ENCODE measurements at regions not wholly inside any gene's neighbourhood (a gene's known extent, or its start where the extent isn't known, plus 50 kb on each side); places are given as distances from the start of the nearest gene placed in this dataset.
"Not testable (repeated sequence)": the region's sequence is repeated elsewhere in the genome, so short reads cannot be mapped to it uniquely, and the experiment has no call there.

- DNase-seq (ENCODE audit: low spot score), result not testable (repeated sequence)
Observed at GRCh38 chr1:70751676-70752287, 295.8 kb downstream of the PTGER3 start.

GRCh38 chr1:70754701-70755100 lies 292.9 kb downstream of the PTGER3 start:
- no peak for DNase-seq (ENCODE audit: low spot score)

DNA sequence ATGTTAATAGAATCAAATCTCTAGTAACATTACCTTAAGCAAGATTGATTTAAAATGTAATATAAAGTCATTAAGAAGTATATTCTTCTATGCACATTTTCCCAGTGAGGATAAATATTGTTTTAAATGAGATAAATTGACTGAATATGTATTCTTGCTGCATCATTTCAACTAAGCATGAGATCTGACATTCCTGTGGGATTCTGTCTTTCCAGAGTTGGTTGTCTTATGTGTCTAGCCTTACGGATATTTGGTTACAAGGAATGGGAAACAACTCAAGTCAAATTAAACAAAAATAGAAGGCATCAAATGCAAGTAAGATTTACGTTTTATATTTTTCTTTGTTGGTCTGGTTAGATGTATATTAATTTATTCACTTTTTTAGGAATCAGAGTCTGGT lies 287.5 kb downstream of the PTGER3 start:
- DNase-seq (ENCODE audit: low spot score), result no peak

GRCh38 chr1:70762386-70762785 lies 285.2 kb downstream of the PTGER3 start:
- no peak for DNase-seq (ENCODE audit: low spot score)

GRCh38 chr1:70764747-70765146 lies 282.9 kb downstream of the PTGER3 start:
- no peak for DNase-seq (ENCODE audit: low spot score)

- no peak for DNase-seq (ENCODE audit: low spot score)
Observed at GRCh38 chr1:70767377-70767776, 280.2 kb downstream of the PTGER3 start.

GRCh38 chr1:70768216-70768615 lies 279.4 kb downstream of the PTGER3 start:
- DNase-seq (ENCODE audit: low spot score), result no peak

DNA sequence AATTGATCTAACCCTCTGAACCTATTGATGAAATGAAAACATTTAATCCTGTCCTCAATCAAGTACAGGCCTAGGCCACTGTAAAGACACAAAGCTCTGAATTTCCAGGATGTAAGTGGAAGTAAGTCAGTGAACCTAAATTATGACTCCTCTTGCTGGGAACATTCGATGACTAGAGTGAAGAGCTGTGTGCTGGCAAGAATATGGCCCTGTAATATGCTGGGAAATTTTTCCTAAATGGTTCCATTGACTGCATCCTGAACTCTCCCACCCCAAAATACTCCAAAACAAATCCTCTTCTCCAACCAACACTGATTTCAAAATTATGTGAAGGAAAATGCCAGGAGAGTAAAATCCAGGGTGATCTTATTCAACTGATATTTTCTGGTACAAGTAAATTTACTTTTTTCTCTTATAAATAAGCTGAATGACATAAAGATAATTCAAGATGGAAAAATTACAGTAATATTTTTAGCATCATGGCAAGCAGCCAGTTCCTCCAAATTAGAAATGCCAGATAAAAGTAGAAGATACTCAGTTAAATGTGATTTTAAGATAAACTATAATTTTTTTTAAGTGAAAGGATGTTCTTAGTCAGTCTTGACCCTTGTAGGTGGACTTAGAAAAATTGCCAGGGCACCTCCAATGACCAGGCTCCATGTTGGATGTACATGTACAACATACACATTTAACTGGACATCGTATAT lies 269.4 kb downstream of the PTGER3 start:
- no peak for DNase-seq (ENCODE audit: low spot score)

GRCh38 chr1:70778934-70779333 lies 268.7 kb downstream of the PTGER3 start:
- DNase-seq (ENCODE audit: low spot score), result no peak

- peak; percentile 8 for DNase-seq (ENCODE audit: low spot score)
Observed at GRCh38 chr1:70779571-70779970, 268.0 kb downstream of the PTGER3 start.

DNA sequence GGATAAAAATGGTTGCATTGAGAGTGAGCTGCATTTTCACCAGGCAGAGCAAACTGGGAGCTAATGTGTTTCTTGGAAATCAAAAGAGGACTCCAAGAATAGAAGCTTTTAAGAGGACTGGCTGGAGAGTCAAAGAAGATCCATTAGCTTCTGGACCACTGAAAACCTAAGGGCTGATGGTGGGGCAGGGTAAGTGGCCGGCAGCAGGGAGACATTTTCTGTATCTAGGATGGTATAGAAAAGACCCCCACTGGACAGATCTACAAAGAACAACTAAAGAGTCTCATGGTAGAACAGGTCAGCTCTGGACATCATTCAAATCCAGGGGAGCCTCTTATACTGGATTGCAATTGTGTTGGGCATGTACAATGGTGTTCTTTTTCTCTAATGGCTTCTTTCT lies 262.3 kb downstream of the PTGER3 start:
- DNase-seq (ENCODE audit: low spot score), result no peak

DNA sequence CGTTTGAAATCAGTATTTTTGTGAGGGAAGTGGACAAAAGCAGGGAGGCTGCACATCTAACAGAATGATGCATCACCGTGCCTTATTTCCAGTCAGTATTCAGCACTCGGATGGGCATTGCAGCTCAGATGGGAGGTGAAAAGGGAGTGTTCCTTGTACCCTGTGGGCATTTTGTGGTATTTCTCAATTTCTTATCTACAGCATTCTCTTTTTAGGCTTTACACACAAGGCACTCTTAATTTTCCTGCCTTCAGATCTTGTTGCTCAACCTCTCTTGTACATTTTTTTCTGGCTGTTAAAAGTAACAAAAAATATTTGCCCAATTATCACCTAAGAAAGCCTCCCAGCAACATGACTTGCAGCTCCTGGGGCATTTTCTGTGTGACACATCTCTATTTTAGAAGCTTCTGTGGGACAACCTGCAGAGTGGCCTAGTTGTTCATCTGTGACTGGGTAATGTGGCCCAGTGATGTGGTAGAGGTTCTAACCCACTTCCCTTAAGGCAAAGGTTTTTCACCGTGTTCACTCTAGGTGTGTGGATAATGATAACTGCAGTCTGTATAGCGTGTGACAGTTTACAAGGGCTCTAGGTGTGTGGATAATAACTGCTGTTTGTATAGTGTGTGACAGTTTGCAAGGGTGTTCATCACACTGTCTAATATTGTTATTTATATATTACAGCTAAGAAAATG lies 257.2 kb downstream of the PTGER3 start:
- DNase-seq (ENCODE audit: low spot score), result no peak

DNA sequence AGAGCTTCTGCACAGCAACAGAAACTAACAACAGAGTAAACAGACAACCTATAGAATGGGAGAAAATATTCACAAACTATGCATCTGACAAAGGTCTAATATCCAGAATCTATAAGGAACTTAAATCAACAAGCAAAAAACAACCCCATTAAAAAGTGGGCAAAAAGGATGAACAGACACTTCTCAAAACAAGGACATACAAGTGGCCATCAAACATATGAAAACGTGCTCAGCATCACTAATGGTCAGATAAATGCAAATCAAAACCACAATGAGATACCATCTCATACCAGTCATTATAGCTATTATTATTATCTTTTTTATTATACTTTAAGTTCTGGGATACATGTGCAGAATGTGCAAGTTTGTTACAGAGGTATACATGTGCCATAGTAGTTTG lies 252.6 kb downstream of the PTGER3 start:
- not testable (repeated sequence) for DNase-seq (ENCODE audit: low spot score)

- DNase-seq (ENCODE audit: low spot score), result not testable (repeated sequence)
Observed at GRCh38 chr1:70796298-70796697, 251.3 kb downstream of the PTGER3 start.

- not testable (repeated sequence) for DNase-seq (ENCODE audit: low spot score)
Observed at GRCh38 chr1:70802625-70803024, 245.0 kb downstream of the PTGER3 start.

- DNase-seq (ENCODE audit: low spot score), result no peak
Observed at GRCh38 chr1:70805641-70806040, 242.0 kb downstream of the PTGER3 start.

DNA sequence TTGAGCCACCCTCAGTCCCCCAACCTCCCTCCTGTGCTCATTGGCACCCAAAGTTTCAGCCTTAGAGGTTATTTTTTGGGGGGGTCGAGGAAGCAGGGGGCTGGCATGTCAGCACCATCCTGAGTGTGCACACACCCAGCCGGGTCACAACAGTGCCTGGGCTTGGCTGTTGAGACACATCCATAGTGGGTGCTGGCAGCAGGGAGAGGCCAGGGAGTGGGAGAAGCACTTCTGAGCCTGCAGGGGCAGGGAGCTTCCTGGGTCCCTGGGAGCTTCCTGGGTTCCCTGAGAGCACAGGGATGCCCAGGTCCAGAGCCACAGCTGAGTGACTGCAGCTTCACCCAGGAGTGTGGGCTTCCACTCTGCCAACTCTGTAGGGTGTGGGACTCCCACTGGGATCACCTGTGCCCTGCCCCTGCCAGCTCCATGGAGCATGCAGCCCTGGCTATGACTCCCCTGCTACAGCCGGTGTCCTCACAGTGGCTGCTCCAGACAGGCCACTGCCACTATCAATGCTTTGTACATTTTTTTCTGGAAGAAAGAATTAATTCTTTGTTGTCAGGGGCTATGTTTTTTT lies 240.4 kb downstream of the PTGER3 start:
- no peak for DNase-seq (ENCODE audit: low spot score)

DNA sequence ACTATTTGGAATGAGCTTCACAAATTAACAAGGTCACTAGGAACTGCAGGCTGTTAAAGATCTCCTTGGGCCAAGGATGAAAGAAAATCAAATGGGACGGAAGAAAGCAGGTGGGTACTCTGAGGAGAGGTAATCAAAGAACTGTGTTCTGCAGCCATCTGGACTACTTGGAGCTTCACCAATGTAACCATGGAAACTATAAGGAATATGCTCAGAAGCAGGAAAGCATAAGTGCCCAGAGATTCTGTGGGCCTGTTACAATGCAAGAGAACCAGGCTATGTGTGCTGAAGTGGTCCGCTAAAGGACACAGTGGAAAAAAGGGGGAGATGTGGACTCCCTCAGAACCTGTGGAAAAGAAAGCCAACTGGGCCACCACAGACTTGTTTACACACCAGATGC lies 238.5 kb downstream of the PTGER3 start:
- no peak for DNase-seq (ENCODE audit: low spot score)

- DNase-seq (ENCODE audit: low spot score), result no peak
Observed at GRCh38 chr1:70811815-70812214, 235.8 kb downstream of the PTGER3 start.

DNA sequence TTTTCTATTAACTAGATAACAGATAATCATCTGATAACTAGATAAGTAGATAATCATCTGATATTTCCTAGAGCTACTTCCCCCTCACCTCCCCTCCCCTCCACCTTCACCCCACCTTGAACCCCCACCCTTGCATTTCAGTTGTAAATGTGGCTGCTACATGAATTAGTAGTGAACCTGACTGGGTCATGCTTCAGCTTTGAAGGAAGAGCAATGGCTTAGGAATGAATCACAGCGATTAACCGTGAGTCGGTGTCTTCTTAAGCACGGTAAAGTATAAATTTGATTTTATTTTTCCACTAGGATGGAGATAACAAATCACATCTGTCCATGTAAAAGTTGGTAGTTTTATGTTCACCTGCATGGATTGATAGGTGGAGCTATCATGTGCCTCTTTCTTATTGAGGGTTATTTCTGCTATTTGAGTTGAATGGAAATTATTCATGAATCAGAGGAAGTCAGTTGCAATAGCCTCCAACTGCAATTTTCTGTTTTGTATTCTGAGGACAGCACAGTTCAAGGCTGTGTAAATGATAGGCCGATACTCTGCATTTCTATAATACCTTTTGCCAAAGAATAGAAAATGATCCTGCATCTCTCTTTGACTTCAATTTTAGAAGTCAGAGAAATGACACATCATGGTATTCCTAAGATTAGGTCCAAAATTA lies 235.0 kb downstream of the PTGER3 start:
- no peak for DNase-seq (ENCODE audit: low spot score)

DNA sequence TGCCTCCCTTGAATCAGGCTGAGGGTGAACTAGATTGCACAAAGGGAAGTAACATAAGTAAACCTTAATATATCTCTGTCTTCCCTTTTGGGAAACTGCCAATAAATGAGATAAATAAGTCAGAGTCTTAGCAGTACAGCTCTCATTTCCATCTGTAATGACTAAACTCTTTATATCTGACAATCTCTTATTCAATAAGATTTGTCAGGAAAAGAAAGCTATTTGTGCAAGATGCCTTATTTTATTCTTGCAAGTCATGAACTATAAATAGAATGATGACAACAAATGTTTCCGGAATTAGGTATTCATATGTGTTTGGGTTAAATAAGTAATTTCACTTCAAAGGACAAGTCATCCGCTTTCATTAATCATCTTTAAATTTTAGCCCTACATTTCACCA lies 229.2 kb downstream of the PTGER3 start:
- DNase-seq (ENCODE audit: low spot score), result peak; percentile 51

DNA sequence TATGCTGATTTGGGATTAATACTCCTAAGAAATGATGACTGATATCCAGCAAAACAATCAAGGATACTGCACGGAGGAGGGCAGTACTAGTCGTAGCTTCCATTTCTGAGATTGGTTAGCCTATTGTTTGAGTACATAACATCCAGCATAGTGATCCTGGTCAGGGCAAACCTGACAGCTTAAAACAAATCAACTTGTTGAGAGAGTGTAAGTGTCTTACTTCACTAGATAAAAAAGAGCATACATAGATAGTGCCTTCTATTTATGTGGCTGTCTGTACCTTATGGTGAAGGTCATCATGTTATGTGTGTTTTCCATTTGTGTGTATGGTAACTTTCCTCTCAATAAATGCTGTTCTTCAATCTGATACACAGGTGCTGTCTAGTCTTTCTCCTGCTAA lies 228.4 kb downstream of the PTGER3 start:
- DNase-seq (ENCODE audit: low spot score), result no peak
